ENCODE measurements at regions not wholly inside any gene's neighbourhood (a gene's known extent, or its start where the extent isn't known, plus 50 kb on each side); places are given as distances from the start of the nearest gene placed in this dataset.
"Not testable (repeated sequence)": the region's sequence is repeated elsewhere in the genome, so short reads cannot be mapped to it uniquely, and the experiment has no call there.

DNA sequence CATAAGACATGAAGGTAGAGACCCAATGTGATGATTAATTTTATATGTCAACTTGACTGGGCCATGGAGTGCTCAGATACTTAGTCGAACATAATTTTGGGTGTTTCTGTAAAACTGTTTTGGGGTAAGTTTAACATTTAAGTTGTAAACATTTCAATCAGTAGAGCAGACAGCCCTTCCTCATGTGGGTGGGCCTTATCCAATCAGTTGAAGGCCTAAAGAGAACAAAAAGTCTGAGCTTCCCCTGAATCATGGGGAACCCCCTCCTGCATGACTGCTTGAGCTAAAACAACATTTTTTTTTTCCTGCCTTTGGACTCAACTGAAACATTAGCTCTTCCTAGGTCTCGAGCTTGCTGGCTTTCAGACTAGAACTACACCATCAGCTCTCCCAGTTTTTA, 327.3 kb upstream of the SOX9 start:
- DNase-seq (ENCODE audit: low spot score in 2 of 2) (no peak), FAIRE-seq (no peak)

DNA sequence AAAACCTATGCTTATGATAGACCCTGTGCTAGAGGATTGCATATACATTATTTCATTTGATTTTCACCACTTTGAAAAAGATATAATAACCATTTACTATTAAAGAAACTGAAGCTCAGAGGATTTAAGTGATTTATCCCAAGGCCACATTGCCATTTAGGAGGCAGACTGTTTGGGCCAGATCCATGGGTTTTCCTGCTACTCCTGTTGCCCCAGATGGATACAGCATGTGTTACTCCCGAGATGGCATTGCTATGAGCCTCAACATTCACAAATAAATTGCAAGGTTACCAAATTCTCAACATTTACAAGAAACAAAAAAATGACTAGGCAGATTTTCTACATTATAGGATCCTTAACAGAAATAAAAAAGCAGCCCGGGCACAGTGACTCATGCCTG, 322.1 kb upstream of the SOX9 start:
- FAIRE-seq (no peak), DNase-seq (ENCODE audit: low spot score in 2 of 2) (no peak)

DNA sequence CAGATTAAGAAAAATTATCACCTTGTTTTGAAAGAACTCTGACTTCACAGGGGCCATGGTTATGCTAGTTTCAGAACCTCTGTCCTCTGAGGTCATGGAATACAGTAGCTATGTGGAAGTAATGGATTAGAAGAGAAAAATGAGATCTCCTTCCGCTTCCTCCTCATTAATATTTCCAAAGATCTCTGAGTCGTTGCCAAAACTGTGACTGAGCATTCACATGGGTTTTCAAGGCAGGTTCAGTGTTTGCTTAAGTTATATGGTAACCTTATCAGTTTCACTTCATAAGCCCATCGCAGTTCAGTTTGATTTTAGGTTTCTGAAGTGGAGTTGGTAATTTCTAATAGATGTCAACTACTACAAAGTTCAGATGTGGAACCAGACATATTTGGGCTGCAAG, 321.2 kb upstream of the SOX9 start:
- no peak for DNase-seq (ENCODE audit: low spot score in 2 of 2)
- FAIRE-seq = no peak

DNA sequence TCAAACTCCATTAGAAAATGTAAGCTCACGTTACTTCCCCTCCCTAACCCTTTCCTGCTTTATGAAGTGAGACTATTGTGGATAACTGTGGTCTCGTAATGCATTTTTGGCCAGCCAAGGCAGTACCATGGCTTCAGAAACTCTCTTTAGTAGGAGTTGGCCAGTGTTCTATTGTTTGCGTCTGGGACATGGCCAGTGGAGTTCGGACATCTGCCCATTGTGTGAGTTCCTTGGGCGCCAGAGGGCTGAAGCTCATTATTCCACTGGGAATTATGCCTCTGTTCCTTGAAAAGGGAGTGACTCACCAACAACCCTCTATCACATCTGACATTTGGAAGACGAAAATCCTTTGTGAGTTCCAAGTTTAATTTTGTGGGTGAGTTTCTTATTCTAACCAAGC, 319.5 kb upstream of the SOX9 start:
- DNase-seq (ENCODE audit: low spot score in 2 of 2) = peak; percentile 10 to 22
- FAIRE-seq = no peak

DNA sequence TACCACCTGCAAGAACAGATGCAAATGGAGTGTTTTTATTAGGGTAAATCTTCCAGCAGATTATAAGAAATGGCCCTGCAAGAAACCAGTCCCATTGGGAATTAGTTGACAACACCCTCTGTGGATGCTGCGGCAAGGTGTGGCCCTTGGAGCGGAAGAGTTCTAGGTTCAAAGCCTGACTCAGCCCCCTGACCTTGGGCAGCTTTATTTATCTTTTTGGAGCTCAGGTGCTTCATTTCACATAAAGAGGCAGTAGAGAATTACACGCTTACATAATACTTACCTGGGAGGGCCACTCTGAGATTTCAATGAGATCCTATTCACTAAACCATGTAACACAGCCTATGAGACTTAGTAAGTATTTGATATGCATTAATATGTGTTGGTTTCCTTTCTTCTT, 318.2 kb upstream of the SOX9 start:
- FAIRE-seq = no peak

DNA sequence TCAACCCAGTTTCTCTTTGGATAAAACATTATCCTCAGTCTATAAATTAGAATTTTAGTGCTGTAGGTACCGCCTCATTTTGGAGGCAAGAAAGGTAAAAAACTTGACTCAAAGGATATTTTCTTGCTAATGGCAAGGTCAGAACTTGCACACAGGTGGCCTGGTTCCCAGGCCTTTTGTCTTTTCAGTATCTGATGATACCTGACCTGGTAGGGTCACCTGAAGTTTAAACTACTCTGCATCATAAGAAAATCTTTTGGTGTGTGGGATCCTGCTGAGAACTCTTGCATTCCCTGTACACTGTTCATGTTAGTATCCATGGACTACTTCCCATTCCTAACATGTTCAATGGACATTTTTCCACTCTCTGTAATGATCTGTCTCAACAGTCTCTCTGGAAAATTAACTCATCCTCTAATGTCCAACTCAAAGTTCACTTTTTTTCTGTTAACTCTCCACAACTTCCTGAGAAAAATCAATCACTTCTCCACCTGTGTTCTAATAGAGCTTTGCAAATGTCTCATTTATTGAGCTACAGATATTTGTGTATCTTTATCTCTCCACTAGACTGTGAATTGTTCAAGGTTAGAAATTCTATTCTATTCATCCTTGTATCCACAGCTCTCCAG, 317.1 kb upstream of the SOX9 start:
- FAIRE-seq = no peak
- DNase-seq (ENCODE audit: low spot score in 2 of 2) = no peak

More for the DNA sequence above, 318.2 kb upstream of the SOX9 start:
- DNase-seq (ENCODE audit: low spot score in 2 of 2) = no peak

DNA sequence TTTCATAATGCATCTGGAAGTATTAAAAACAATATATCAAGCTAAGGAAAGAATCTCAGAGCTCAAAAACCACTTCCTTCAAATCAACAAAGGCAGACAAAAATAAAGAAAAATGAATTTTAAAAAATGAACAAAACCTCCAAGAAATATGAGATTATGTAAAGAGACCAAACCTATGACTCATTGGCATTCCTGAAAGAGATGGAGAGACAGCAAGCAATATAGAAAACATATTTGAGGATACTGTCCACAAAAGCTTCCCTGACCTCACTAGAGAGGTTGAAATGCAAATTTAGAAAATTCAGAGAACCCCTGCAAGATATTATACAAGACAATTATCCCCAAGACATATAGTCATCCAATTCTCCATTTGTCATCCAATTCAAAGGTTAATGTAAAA, 311.3 kb upstream of the SOX9 start:
- DNase-seq (ENCODE audit: low spot score in 2 of 2) (no peak), FAIRE-seq (no peak)

DNA sequence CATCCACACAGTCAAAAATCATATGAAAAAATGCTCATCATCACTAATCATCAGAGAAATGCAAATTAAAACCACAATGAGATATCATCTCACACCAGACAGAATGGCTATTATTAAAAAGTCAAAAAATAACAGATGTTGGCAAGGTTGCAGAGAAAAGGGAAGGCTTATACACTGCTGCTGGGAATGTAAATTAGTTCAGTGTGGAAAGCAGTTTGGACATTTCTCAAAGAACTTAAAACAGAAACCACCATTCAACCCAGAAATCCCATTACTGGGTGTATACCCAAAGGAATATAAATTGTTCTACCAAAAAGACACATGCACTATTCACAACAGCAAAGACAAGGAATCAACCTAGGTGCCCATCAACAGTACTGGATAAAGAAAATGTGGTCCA, 307.0 kb upstream of the SOX9 start:
- not testable (repeated sequence) for FAIRE-seq; DNase-seq (ENCODE audit: low spot score in 2 of 2)

DNA sequence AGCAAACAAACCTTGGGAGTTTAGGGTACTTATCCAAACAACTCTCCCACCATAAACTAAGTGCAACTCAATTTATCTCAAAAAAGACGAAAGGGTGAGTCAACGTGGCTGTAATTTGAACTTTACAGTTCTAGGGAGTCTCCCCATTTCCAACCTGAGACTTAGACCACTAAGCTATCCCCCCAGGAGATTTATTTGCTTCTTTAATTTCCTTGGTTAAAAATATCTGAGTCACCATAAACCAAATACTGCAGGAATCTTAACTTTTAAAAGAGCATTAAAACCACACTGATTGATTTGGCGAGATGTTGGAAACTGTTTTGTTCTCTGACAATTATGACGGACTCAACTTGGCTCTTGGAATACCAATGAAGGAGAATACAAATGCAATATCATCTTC, 299.3 kb upstream of the SOX9 start:
- no peak for FAIRE-seq
- DNase-seq (ENCODE audit: low spot score in 2 of 2) = no peak

DNA sequence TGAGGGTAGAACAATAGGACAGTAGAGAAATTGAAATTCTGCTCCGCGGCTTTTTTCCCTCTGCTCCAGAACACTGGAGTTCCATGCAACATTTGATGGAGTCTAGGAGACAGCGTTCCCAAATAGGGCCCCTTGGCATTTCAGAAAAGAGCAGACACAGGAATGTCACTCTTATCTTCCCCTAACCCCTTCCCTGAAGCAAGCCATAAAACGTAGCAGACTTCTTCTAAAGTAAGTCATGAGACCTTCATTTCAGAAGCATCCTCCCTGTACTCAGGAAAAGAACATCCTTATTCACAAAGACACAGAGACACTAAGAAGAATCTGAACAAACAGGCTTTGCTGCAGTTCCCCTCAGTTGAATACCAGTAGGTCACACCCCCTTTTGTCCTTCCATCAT, 296.1 kb upstream of the SOX9 start:
- DNase-seq (ENCODE audit: low spot score in 2 of 2) = no peak
- no peak for FAIRE-seq

DNA sequence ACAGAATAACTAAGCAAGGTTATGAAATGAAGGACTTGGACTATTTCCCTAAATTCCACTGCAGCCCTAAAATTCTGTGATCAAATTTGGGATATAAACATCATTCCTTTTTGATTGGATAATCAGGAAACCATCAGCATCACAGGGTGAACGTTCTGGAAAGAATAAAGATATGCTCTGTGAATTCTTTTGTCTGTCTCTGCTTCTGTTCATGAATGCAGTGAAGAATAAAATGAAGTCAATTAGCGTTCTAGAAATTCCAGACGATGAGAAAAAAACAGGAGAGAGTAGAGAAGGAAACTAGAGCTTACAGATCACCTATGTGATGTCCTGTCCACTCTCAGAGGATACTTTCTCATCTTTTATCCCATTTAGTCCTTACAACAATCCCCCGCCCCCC, 295.1 kb upstream of the SOX9 start:
- DNase-seq (ENCODE audit: low spot score in 2 of 2) = no peak
- no peak for FAIRE-seq

DNA sequence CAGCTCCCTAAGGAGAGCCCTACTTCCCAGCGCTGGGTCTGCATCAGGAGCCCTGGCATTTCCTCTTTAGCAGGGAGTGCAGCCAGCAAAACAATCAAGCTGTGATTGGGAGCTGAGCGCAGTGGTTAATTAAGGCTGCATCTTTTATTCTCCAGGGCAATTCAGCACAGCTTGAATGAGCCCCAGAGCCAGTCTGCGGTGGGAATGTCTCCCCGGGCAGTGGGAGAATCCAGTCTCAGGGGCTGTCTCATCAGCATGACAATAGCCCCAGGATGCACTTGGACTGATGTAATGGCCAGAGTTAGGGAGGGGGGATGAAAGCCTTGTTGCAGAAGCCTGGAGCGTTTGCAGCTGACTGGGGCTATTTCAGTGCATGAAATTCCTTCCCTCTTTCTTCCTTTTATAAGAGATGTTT, 292.6 kb upstream of the SOX9 start:
- DNase-seq (ENCODE audit: low spot score in 2 of 2) (peak; percentile 8), FAIRE-seq (no peak)

DNA sequence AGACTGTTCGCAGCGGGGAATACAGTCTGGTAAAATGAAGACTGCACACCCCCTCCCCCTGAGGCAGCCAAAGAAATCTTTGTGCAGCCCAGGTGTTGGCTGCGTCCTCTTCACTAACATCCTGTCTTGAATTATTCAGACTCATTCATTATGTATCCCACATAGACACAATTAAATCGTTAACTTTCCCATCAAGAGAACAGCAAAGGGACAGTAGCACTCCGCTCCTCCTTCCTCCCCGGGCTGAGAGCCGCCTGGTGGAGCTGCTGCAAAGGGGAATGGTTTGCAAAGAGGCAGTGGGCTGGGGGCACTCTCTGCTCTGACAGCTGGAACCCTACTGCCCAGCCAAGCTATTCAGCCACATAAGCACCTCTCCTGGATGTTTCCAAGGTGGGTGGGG, 290.0 kb upstream of the SOX9 start:
- FAIRE-seq (no peak), DNase-seq (ENCODE audit: low spot score in 2 of 2) (no peak)

DNA sequence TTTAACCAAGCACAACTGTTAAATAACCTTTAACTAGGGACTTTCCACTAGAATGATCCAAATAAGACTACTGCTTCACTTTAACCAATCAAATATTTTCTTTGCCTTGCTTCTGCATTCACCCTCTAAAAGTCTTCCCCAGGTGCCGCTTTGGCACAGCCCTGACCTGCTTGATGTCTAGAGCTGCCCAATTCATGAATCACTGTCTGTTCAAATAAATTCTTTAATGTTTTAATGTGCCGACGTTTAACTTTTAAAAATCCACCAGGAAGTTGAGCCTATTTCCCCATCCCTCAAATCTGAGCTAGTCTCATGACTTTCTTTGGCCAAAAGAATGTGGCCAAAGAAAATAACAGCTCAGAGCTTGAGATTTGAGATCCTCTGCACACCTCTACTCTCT, 277.8 kb upstream of the SOX9 start:
- no peak for DNase-seq (ENCODE audit: low spot score in 2 of 2)
- FAIRE-seq = no peak

DNA sequence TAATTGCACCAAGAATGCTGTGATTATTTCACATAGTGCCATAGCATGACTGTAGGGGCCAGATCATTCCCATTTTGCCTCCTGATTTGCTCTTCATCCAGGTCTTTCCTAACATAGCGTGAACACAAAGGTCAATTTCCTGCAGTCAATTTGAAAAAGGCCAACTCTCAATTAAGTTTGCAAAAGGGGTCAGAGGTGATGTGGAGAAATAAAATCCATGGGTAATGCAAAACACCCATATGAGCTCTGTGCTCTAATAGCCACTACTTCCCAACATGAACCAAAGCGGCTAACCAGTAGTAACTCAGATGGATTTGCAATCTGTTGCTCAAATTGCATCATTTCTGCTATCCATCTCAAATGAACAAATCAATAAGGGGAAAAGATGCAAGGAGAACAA, 275.5 kb upstream of the SOX9 start:
- no peak for DNase-seq (ENCODE audit: low spot score in 2 of 2)
- no peak for FAIRE-seq

DNA sequence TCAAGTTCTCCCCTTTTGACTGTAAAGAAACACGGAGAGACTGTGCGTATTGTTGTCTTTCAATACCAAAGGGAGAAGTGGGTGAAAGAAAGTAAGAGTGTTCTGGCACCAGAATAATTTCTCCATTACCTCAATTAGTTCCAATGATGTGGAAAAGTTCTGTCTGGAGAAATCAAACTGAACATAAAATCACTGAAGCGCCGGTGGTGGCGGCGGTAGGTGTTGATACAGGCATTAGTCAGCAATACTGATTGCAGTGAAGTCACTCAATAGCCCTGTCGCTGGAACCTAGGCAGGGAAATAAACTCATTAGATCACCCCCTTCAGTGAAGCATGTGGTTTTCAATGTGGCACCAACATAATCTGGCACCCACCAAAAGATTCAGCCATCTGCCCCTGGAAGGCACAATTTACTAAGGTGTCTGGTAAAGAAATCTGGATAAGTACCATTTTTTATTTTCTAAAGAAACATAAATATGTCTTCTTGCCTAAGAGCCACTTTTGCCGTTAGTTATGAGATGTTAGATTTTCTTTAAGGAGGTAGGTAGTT, 274.2 kb upstream of the SOX9 start:
- DNase-seq (ENCODE audit: low spot score in 2 of 2) (no peak), FAIRE-seq (no peak)

DNA sequence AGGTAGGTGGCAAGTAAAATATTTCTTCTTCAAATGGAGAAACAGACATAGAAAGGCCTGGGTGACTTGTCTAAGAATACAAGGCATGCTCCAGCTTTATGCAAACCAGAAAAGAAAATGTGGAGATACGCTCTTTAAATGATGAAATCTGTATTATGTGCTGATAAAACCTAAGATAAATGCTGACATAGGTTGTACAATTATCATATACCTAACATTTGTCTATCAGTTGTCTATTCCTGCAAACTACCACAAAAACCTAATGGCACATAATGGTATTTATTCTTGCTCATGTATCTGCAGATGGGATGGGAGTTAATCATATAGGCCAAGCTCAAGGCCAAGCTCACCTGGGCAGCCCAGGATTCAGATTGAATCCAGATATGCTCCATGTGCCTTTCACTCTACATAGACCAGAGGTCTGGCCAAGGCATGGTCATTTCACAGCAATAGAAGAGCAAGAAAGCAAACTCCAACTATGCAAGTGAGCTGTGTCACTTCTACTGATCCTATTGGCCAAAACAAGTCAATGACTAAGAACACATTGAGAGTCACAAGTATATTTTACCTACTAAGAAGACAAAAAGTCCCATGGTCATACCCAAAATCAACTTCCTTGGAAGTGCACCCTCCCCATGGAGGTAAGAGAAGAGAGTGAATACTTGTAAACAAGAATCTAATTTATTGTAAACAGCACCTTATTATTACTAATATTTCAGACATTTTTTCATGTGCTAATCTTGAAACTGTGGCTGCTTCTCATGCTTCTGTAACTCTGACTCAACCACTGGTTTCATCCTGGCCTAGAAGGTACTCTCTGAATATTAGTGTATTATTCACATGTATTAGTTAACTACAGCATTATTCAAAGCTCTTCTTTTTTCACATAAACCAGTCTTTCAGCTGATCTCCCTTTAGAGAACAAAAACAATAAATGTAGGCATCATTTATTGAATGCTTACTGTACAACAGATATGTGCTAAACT, 270.7 kb upstream of the SOX9 start:
- no peak for FAIRE-seq

DNA sequence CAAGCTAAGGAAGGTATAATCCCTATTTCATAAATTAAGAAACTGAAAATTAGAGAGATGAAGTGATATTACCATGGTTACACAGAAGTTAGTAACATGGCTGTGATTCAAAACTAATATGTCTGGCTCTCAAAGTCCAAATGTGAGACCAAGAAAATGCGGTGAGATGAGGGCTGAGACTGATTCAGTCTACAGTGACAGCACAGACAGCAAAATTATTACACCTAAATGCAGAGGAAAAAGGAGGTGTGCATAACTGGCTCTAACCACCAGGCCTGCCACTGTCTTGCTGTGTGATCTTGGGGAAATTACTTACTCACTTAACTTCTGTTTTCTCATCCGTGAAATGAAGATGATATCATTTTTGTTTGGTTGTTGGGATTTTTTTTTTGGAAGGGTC, 270.0 kb upstream of the SOX9 start:
- FAIRE-seq = no peak
- no peak for DNase-seq (ENCODE audit: low spot score in 2 of 2)

More for the DNA sequence above, 270.7 kb upstream of the SOX9 start:
- DNase-seq (ENCODE audit: low spot score in 2 of 2) = no peak

DNA sequence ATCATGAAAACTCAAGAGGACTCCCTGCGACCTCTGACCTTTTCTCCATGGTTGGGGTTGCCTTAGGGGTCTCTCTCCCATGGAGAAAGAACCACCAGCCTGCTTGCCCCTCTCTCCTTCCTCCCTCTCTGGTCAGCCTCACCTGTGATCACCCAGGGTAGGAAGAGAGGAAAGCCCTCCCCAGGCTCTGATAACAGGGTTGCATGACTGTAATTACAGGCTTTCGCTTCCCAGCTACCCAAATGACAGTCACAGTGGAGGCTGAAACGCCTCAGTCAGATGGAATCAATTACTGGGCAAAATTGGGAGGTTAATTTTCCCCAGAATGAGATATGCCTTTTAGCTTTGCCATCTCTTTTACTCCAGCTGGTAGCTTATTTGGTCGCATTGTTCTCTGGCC, 265.8 kb upstream of the SOX9 start:
- FAIRE-seq (no peak), DNase-seq (ENCODE audit: low spot score in 2 of 2) (no peak)

DNA sequence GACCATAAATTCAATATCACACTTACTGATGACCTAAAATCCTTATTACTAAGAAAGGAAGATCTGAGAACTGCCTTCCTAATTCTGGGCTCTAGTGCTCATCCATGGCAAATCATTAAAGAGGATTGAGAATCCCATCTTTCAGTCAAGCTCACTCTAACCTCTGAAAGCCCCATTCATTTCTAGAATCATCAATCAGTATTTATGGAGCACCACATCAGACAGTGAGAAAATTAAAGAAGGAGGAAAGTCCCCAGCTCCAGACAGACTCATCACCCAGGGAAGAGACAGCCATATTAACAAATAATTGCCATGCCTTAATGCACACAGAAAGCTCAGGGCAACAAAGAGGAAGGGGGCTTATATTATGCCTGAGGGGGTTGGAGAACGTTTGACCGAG, 256.1 kb upstream of the SOX9 start:
- FAIRE-seq = no peak
- no peak for DNase-seq (ENCODE audit: low spot score in 2 of 2)

DNA sequence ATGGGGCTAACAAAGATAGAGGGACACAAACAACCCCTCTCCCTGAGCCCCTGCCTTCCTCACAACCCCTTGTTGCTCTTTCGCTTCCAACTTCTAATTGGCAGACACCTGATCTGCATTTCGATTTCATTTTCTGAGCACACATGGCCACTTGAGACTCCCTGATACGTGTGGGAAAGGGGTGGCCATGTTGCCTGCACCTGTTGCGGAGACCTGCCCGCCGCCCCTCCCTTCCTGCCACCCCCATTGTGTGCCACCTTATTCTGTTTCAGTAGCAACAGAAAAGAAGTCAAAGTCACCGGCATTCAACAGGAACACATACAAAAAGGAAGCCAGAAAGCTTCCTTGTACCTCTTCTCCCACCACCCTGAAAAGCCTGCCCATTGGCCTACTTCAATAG, 254.7 kb upstream of the SOX9 start:
- FAIRE-seq = no peak
- DNase-seq (ENCODE audit: low spot score in 2 of 2) = no peak

DNA sequence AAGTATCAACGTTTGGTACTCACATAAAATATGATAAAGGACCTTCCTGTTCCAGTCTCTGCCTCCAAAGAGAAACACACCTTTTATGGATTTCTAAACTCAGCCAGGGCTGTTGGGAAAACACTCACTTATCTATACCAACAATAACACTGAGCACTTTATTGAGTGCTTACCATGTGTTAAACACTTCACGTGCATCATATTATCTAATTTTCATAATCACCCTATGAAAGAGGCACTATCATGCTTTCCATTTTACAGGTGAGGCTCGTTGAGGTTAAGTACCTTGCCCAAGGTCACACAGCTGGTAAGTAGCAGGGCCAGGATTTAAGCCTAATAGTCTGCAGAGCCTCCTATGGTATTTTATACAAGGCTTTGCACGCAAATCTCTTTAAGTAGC, 251.5 kb upstream of the SOX9 start:
- FAIRE-seq (no peak), DNase-seq (ENCODE audit: low spot score in 2 of 2) (no peak)

All from frontal cortex (tissue), 3 donors.